ENCODE measurements at regions not wholly inside any gene's neighbourhood (a gene's known extent, or its start where the extent isn't known, plus 50 kb on each side); places are given as distances from the start of the nearest gene placed in this dataset.

DNA sequence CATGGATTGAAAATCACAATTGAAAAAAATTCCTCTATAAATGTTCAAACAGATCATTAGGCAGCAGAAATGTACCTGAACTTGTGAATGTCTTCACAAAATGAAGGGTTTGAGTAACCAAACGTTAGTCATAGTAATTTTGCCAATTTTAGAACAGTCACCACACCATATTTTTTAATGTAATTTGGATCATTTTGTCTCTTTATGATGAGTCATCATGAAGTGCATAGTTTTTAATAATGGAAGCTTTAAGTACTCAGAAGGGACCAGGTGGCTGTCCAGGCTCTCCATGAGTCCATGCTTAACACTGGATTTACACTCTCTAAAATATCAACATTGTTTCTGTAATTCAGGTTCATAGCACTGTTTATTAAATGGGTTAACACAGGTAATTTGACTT lies 219.2 kb downstream of the ETV1 start:
- no peaks in the 10 kb centered on the region for H3K4me1 ChIP-seq (ENCODE audit: low read length)
- H3K27ac ChIP-seq (ENCODE audit: low read length) = no peak overlapping the region
- no peaks in the 10 kb centered on the region for H4K20me1 ChIP-seq (ENCODE audit: insufficient read depth, low read length)
- no peak overlapping the region for H3K4me2 ChIP-seq (ENCODE audit: low read length)
- H3K36me3 ChIP-seq (replicated peaks; ENCODE audit: low read depth, low read length) = no peaks in the 10 kb centered on the region
- H3K4me3 ChIP-seq (ENCODE audit: low read length) = no peak overlapping the region
- no peaks in the 10 kb centered on the region for H3K27me3 ChIP-seq (ENCODE audit: low read depth, low read length)
- no peaks in the 10 kb centered on the region for H3K79me2 ChIP-seq (ENCODE audit: low read length)
- H2AFZ ChIP-seq (ENCODE audit: low read depth, low read length) = no peak overlapping the region
- no peak overlapping the region for H3K9ac ChIP-seq (ENCODE audit: low read length)
- TF ChIP-seq EZH2phosphoT487 (IDR thresholded peaks at IDR 0.05; ENCODE audit: low read depth) = no peak
- TF ChIP-seq, protein P1, sequence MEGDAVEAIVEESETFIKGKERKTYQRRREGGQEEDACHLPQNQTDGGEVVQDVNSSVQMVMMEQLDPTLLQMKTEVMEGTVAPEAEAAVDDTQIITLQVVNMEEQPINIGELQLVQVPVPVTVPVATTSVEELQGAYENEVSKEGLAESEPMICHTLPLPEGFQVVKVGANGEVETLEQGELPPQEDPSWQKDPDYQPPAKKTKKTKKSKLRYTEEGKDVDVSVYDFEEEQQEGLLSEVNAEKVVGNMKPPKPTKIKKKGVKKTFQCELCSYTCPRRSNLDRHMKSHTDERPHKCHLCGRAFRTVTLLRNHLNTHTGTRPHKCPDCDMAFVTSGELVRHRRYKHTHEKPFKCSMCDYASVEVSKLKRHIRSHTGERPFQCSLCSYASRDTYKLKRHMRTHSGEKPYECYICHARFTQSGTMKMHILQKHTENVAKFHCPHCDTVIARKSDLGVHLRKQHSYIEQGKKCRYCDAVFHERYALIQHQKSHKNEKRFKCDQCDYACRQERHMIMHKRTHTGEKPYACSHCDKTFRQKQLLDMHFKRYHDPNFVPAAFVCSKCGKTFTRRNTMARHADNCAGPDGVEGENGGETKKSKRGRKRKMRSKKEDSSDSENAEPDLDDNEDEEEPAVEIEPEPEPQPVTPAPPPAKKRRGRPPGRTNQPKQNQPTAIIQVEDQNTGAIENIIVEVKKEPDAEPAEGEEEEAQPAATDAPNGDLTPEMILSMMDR (IDR thresholded peaks at IDR 0.05; ENCODE audit: low read depth, low read length) = no peak
- no peaks in the 10 kb centered on the region for H3K9me3 ChIP-seq (ENCODE audit: insufficient read depth, low read length)

DNA sequence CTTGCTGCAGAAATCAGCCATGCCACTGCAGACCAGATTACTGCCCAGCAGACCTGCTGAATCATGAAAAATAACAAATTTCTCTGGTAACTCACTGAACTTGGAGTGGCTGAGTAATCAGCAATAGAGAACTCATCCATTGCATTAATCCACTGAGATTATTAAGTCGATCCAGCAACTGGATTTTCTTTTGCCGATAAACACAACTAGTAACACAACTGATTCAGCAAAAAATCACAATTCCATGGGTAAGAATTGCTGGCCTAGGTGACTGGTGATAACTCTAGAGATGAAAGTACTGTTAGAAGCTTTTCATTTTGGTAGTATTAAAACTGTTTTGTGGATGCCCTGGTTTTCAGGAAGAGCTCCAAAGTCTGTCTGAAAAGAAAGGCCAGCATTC lies 214.5 kb downstream of the ETV1 start:
- Histone ChIP-seq H3K9ac (ENCODE audit: low read length) (no peak overlapping the region), H2AFZ (ENCODE audit: low read depth, low read length) (no peak overlapping the region), H3K9me3 (ENCODE audit: insufficient read depth, low read length) (no peaks in the 10 kb centered on the region), H4K20me1 (ENCODE audit: insufficient read depth, low read length) (no peaks in the 10 kb centered on the region), H3K4me3 (ENCODE audit: low read length) (no peak overlapping the region), H3K27me3 (ENCODE audit: low read depth, low read length) (no peaks in the 10 kb centered on the region), H3K4me2 (ENCODE audit: low read length) (no peak overlapping the region), H3K79me2 (ENCODE audit: low read length) (no peaks in the 10 kb centered on the region), H3K27ac (ENCODE audit: low read length) (no peak overlapping the region), H3K36me3 (replicated peaks; ENCODE audit: low read depth, low read length) (no peaks in the 10 kb centered on the region), H3K4me1 (ENCODE audit: low read length) (no peaks in the 10 kb centered on the region)
- TF ChIP-seq, protein P1 (IDR thresholded peaks at IDR 0.05; ENCODE audit: low read depth, low read length) = no peak
- no peak for TF ChIP-seq EZH2phosphoT487 (IDR thresholded peaks at IDR 0.05; ENCODE audit: low read depth)

DNA sequence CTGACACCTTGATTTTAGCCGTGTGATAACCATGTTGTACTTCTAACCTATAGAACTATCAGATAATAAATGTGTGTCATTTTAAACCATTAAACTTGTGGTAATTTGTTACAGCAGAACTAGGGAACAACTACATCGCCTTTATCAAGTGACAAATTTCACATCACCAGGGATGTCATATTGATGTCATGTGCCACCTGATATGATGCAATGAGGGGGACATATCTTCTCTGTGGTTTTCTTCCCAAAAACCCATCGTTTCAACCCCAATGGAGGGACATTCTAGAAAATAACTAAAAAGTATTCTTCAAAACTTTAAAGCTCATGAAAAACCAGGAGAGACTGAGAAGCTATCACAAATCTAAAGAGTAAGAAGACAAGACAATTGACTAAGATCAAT lies 212.2 kb downstream of the ETV1 start:
- TF ChIP-seq EZH2phosphoT487 (IDR thresholded peaks at IDR 0.05; ENCODE audit: low read depth) = no peak
- TF ChIP-seq, protein P1 (IDR thresholded peaks at IDR 0.05; ENCODE audit: low read depth, low read length) = no peak
- H3K4me1 ChIP-seq (ENCODE audit: low read length) = no peaks in the 10 kb centered on the region
- no peaks in the 10 kb centered on the region for H3K79me2 ChIP-seq (ENCODE audit: low read length)
- no peak overlapping the region for H3K9ac ChIP-seq (ENCODE audit: low read length)
- no peak overlapping the region for H3K4me3 ChIP-seq (ENCODE audit: low read length)
- H3K27ac ChIP-seq (ENCODE audit: low read length) = no peak overlapping the region
- no peaks in the 10 kb centered on the region for H3K36me3 ChIP-seq (replicated peaks; ENCODE audit: low read depth, low read length)
- no peak overlapping the region for H3K4me2 ChIP-seq (ENCODE audit: low read length)
- no peaks in the 10 kb centered on the region for H4K20me1 ChIP-seq (ENCODE audit: insufficient read depth, low read length)
- H3K27me3 ChIP-seq (ENCODE audit: low read depth, low read length) = no peaks in the 10 kb centered on the region
- no peaks in the 10 kb centered on the region for H3K9me3 ChIP-seq (ENCODE audit: insufficient read depth, low read length)
- H2AFZ ChIP-seq (ENCODE audit: low read depth, low read length) = no peak overlapping the region

DNA sequence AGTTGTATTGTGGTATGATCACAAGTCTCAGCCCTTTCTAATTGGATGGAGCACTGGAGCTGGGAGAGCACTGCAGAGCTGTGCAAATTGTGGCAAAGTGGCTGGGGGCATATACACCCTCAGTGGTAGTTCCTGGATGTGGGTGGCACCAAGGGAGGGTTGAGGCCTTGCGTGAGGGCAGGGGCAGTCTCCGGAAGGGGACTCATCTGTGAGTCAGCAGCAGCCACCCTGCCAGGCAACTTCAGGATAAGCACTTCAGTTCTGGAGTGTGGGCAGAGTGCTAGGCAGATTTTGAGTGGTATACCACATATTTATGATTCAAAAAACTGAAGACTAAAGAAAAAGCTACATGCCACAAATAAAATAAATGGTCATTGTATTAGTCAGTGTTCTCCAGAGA lies 210.5 kb downstream of the ETV1 start:
- no peak overlapping the region for H3K4me3 ChIP-seq (ENCODE audit: low read length)
- H3K27ac ChIP-seq (ENCODE audit: low read length) = no peak overlapping the region
- no peaks in the 10 kb centered on the region for H3K9me3 ChIP-seq (ENCODE audit: insufficient read depth, low read length)
- H3K4me1 ChIP-seq (ENCODE audit: low read length) = no peaks in the 10 kb centered on the region
- H3K79me2 ChIP-seq (ENCODE audit: low read length) = no peaks in the 10 kb centered on the region
- no peak overlapping the region for H3K9ac ChIP-seq (ENCODE audit: low read length)
- no peaks in the 10 kb centered on the region for H3K27me3 ChIP-seq (ENCODE audit: low read depth, low read length)
- H3K36me3 ChIP-seq (replicated peaks; ENCODE audit: low read depth, low read length) = no peaks in the 10 kb centered on the region
- no peak for TF ChIP-seq EZH2phosphoT487 (IDR thresholded peaks at IDR 0.05; ENCODE audit: low read depth)
- TF ChIP-seq, protein P1 (IDR thresholded peaks at IDR 0.05; ENCODE audit: low read depth, low read length) = no peak
- H4K20me1 ChIP-seq (ENCODE audit: insufficient read depth, low read length) = no peaks in the 10 kb centered on the region
- no peak overlapping the region for H2AFZ ChIP-seq (ENCODE audit: low read depth, low read length)
- H3K4me2 ChIP-seq (ENCODE audit: low read length) = no peak overlapping the region

Measured in OCI-LY3 (cell line).